Ascending aorta (tissue), 2 donors: ENCODE measurements at regions not wholly inside any gene's neighbourhood (a gene's known extent, or its start where the extent isn't known, plus 50 kb on each side); places are given as distances from the start of the nearest gene placed in this dataset.

Experiments
- DNase-seq, 2 donors: peaks; one replicate each; pipeline ENCODE4 v3.0.0-alpha.2; 2019; ENCODE audit warnings: low spot score in 2 of 2
- H3K27ac ChIP-seq, 2 donors: fragments of 200-600 bp; sonication (generic); one replicate each; pipeline ENCODE4 v1.5.1; 2016 to 2017; ENCODE audit warnings: mild to moderate bottlenecking in 1 of 2
- H3K27me3 ChIP-seq: fragments of 200-600 bp; sonication (generic); one replicate; pipeline ENCODE4 v1.5.1; 2017
- H3K36me3 ChIP-seq, 2 donors: fragments of 200-600 bp; sonication (generic); one replicate each; pipeline ENCODE4 v1.5.1; 2016
- H3K4me1 ChIP-seq, 2 donors: fragments of 200-600 bp; sonication (generic); one replicate each; pipeline ENCODE4 v1.5.1; 2016 to 2017; ENCODE audit warnings: mild to moderate bottlenecking in 1 of 2
- H3K4me3 ChIP-seq, 2 donors: fragments of 200-600 bp; sonication (generic); one replicate each; pipeline ENCODE4 v1.5.1; 2016 to 2017; ENCODE audit warnings: mild to moderate bottlenecking in 1 of 2
- H3K9me3 ChIP-seq, 2 donors: fragments of 200-600 bp; sonication (generic); one replicate each; pipeline ENCODE4 v1.5.1; 2016
- CTCF ChIP-seq, 3 experiments: fragments of 200-600 bp in 2 of 3; fragments of 450-650 bp in 1 of 3; sonication (generic) in 2 of 3; IDR thresholded peaks; one replicate each; pipeline ENCODE4 v1.5.1; 2016 to 2019; ENCODE audit warnings: antibody characterized with exemption in 3 of 3, mild to moderate bottlenecking in 1 of 3, moderate library complexity in 1 of 3
- intact Hi-C: fragments of 100-400 bp; cut with DNase I; formaldehyde crosslinking; loops from one replicate; pipeline ENCODE4 v1.15.1; 2023

- DNase-seq, result no peak
- intact Hi-C loops, result no loop called here
- H3K4me3 ChIP-seq, result no peak overlapping the region
- H3K36me3 ChIP-seq, result no peaks in the 10 kb centered on the region
- H3K27ac ChIP-seq, result no peak overlapping the region
- no peak for TF ChIP-seq CTCF (IDR thresholded peaks at IDR 0.05)
- H3K9me3 ChIP-seq, result peaks cover 0 to 6% of the 10 kb centered on the region in 2 donors
- H3K27me3 ChIP-seq, result no peaks in the 10 kb centered on the region
- no peaks in the 10 kb centered on the region for H3K4me1 ChIP-seq
Measured at GRCh38 chr14:76576047-76576741, 185.1 kb upstream of the VASH1 start.

DNA sequence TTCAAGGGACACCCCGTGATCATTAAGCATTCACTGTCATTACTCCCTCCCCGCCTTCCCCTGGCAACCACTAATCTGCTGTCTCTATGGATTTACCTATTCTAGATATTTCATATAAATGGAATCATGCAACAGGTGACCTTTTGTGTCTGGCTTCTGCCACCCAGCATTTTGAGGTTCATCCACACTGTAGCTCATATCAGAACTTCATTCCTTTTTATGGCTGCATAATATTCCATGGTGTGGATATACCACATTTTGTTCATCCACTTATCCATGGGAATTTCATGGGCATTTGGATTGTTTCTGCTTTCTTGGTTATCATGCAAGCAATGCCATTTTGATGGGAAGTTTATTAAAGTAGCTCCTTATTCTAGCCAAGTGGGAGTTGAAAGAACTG, 184.2 kb upstream of the VASH1 start:
- TF ChIP-seq CTCF (IDR thresholded peaks at IDR 0.05), result no peak
- no peaks in the 10 kb centered on the region for H3K36me3 ChIP-seq
- intact Hi-C loops, result no loop called here
- H3K4me1 ChIP-seq, result no peaks in the 10 kb centered on the region
- H3K9me3 ChIP-seq, result peaks cover 0 to 6% of the 10 kb centered on the region in 2 donors
- no peak for DNase-seq
- H3K27ac ChIP-seq, result no peak overlapping the region
- no peak overlapping the region for H3K4me3 ChIP-seq
- no peaks in the 10 kb centered on the region for H3K27me3 ChIP-seq

DNA sequence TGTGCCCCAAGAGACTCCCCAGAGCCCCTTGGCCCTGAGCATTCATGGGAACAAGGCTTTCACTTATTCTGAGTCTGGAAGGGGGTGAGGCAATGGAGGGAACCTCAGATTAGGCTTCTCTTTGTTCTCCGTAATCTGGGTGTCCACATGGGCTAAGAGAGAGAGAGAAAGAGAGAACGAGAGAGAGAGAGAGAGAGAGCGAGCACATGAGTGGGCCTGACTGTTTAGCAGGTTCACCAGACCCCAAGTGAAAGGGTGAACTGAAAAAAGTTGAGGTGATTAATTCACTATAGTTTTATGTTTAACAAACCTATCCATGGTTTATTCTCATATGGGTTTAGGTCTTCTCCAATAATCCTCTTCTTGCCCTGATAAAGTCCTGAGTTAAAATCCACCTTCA, 183.4 kb upstream of the VASH1 start:
- peaks cover 0 to 6% of the 10 kb centered on the region in 2 donors for H3K9me3 ChIP-seq
- no peaks in the 10 kb centered on the region for H3K36me3 ChIP-seq
- H3K4me3 ChIP-seq, result no peak overlapping the region
- H3K27me3 ChIP-seq, result no peaks in the 10 kb centered on the region
- no peaks in the 10 kb centered on the region for H3K4me1 ChIP-seq
- TF ChIP-seq CTCF (IDR thresholded peaks at IDR 0.05), result no peak
- no peak for DNase-seq
- intact Hi-C loops, result no loop called here
- H3K27ac ChIP-seq, result no peak overlapping the region

- Histone ChIP-seq H3K27me3 (no peaks in the 10 kb centered on the region), H3K36me3 (no peaks in the 10 kb centered on the region), H3K27ac (no peak overlapping the region), H3K9me3 (peaks cover 0 to 6% of the 10 kb centered on the region in 2 donors), H3K4me3 (no peak overlapping the region), H3K4me1 (no peaks in the 10 kb centered on the region)
- TF ChIP-seq CTCF (IDR thresholded peaks at IDR 0.05), result no peak
- DNase-seq, result no peak
- intact Hi-C loops, result no loop called here
Measured at GRCh38 chr14:76580399-76580798, 180.9 kb upstream of the VASH1 start.

DNA sequence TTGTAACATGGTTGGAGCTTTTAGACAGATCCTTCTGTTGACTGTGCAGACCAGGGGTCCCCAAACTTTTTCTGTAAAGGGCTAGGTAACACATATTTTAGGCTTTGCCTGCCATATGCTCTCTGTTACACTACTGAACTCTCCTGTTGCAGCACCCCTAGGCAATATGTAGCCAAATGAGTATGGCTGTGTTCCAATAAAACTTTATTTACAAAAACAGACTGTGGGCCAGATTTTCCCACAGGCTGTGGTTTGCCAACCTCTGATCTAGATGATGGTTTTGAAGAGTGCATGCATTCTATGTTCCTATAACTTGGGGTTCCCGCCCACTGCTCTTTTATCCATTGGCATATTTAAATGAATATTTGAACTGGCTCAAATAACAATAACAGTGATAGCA, 180.3 kb upstream of the VASH1 start:
- no peaks in the 10 kb centered on the region for H3K4me1 ChIP-seq
- no peak overlapping the region for H3K4me3 ChIP-seq
- no peak for TF ChIP-seq CTCF (IDR thresholded peaks at IDR 0.05)
- intact Hi-C loops, result no loop called here
- no peak overlapping the region for H3K27ac ChIP-seq
- peaks cover 0 to 6% of the 10 kb centered on the region in 2 donors for H3K9me3 ChIP-seq
- no peak for DNase-seq
- H3K36me3 ChIP-seq, result no peaks in the 10 kb centered on the region
- H3K27me3 ChIP-seq, result no peaks in the 10 kb centered on the region

- H3K27me3 ChIP-seq, result no peaks in the 10 kb centered on the region
- intact Hi-C loops, result no loop called here
Measured at GRCh38 chr14:76581592-76581991, 179.7 kb upstream of the VASH1 start.

More at GRCh38 chr14:76581592-76581991, 179.7 kb upstream of the VASH1 start:
- H3K9me3 ChIP-seq, result peaks cover 0 to 6% of the 10 kb centered on the region in 2 donors
- H3K4me3 ChIP-seq, result no peak overlapping the region
- no peaks in the 10 kb centered on the region for H3K4me1 ChIP-seq
- DNase-seq, result no peak
- H3K36me3 ChIP-seq, result no peaks in the 10 kb centered on the region
- H3K27ac ChIP-seq, result no peak overlapping the region
- TF ChIP-seq CTCF (IDR thresholded peaks at IDR 0.05), result no peak
